Trophoblast cell (in vitro differentiated cells and primary cell): ENCODE measurements at regions not wholly inside any gene's neighbourhood (a gene's known extent, or its start where the extent isn't known, plus 50 kb on each side); places are given as distances from the start of the nearest gene placed in this dataset.

ENCODE experiments used
- DNase-seq, 2 donors: peaks; one replicate each; pipeline ENCODE4 v3.0.0-alpha.2; 2016
- H2AFZ ChIP-seq: 2 replicates; pipeline ENCODE4 v1.6.1; 2013; ENCODE audit warnings: low read length, moderate library complexity, mild to moderate bottlenecking; ENCODE audit not compliant: insufficient read depth, poor library complexity
- H2AK5ac ChIP-seq: 2 replicates; pipeline ENCODE4 v1.6.1; 2013; ENCODE audit warnings: mild to moderate bottlenecking, low read length
- H2BK120ac ChIP-seq: 2 replicates; pipeline ENCODE4 v1.6.1; 2013; ENCODE audit warnings: low read length, mild to moderate bottlenecking, moderate library complexity; ENCODE audit not compliant: insufficient read depth, poor library complexity
- H2BK12ac ChIP-seq: 2 replicates; pipeline ENCODE4 v1.6.1; 2013; ENCODE audit warnings: mild to moderate bottlenecking, low read length, moderate library complexity
- H2BK5ac ChIP-seq: 2 replicates; pipeline ENCODE4 v1.6.1; 2013; ENCODE audit warnings: low read length, low read depth, moderate library complexity, mild to moderate bottlenecking; ENCODE audit not compliant: poor library complexity
- H3K14ac ChIP-seq: 2 replicates; pipeline ENCODE4 v1.6.1; 2013; ENCODE audit warnings: mild to moderate bottlenecking, low read length
- H3K18ac ChIP-seq: 2 replicates; pipeline ENCODE4 v1.6.1; 2013; ENCODE audit warnings: mild to moderate bottlenecking, low read length
- H3K23ac ChIP-seq: 2 replicates; pipeline ENCODE4 v1.6.1; 2013; ENCODE audit warnings: low read length
- H3K27ac ChIP-seq: 2 replicates; pipeline ENCODE4 v1.5.1; 2013; ENCODE audit warnings: low read depth, mild to moderate bottlenecking, inconsistent platforms, low read length, moderate library complexity
- H3K27me3 ChIP-seq: 2 replicates; pipeline ENCODE4 v1.6.1; 2013; ENCODE audit warnings: inconsistent platforms, mild to moderate bottlenecking, low read length, moderate library complexity; ENCODE audit not compliant: insufficient read depth
- H3K36me3 ChIP-seq, 2 experiments: 1 replicate in 1 of 2; 2 replicates in 1 of 2; pipeline ENCODE4 v1.6.1; 2013; ENCODE audit warnings: low read length in 2 of 2, mild to moderate bottlenecking in 2 of 2, moderate library complexity in 1 of 2; ENCODE audit not compliant: insufficient read depth in 2 of 2, control insufficient read depth in 1 of 2
- H3K4ac ChIP-seq: 2 replicates; pipeline ENCODE4 v1.6.1; 2013; ENCODE audit warnings: low read depth, mild to moderate bottlenecking, low read length, moderate library complexity
- H3K4me1 ChIP-seq, 2 experiments: 1 replicate in 1 of 2; 2 replicates in 1 of 2; pipeline ENCODE4 v1.6.1; 2013; ENCODE audit warnings: low read length in 2 of 2, mild to moderate bottlenecking in 2 of 2, moderate library complexity in 1 of 2; ENCODE audit not compliant: insufficient read depth in 2 of 2, control insufficient read depth in 1 of 2
- H3K4me2 ChIP-seq: 2 replicates; pipeline ENCODE4 v1.6.1; 2013; ENCODE audit warnings: inconsistent platforms, mild to moderate bottlenecking, low read length, moderate library complexity
- H3K4me3 ChIP-seq: 2 replicates; pipeline ENCODE4 v1.5.1; 2013; ENCODE audit warnings: mild to moderate bottlenecking, low read depth, low read length, inconsistent platforms
- H3K79me1 ChIP-seq: one replicate; pipeline ENCODE4 v1.6.1; 2013; ENCODE audit warnings: low read length
- H3K79me2 ChIP-seq: 2 replicates; pipeline ENCODE4 v1.6.1; 2013; ENCODE audit warnings: low read length, mild to moderate bottlenecking; ENCODE audit not compliant: control insufficient read depth, insufficient read depth, poor library complexity
- H3K9ac ChIP-seq: 2 replicates; pipeline ENCODE4 v1.6.1; 2013; ENCODE audit warnings: mild to moderate bottlenecking, low read length
- H3K9me3 ChIP-seq: 2 replicates; pipeline ENCODE4 v1.6.1; 2013; ENCODE audit warnings: low read depth, mild to moderate bottlenecking, control low read depth, inconsistent platforms, low read length; ENCODE audit not compliant: insufficient read depth
- H4K12ac ChIP-seq: 2 replicates; pipeline ENCODE4 v1.6.1; 2013; ENCODE audit warnings: low read depth, mild to moderate bottlenecking, low read length, moderate library complexity
- H4K8ac ChIP-seq: 2 replicates; pipeline ENCODE4 v1.6.1; 2013; ENCODE audit warnings: low read depth, mild to moderate bottlenecking, low read length, moderate library complexity
- H4K91ac ChIP-seq: one replicate; pipeline ENCODE4 v1.6.1; 2013; ENCODE audit warnings: low read depth, mild to moderate bottlenecking, low read length, moderate library complexity
- WGBS: extraction: QIAGEN DNeasy Blood & Tissue Kit; methylation state at CpG from one replicate; pipeline ENCODE4 v1.1.7; 2013; ENCODE audit warnings: missing lambda C conversion rate; ENCODE audit not compliant: insufficient read length, insufficient coverage; ENCODE audit errors: extremely low coverage; 5-methylcytosine and 5-hydroxymethylcytosine counted together

- no peak overlapping the region for H2BK120ac ChIP-seq
- H3K27ac ChIP-seq = no peak overlapping the region
- no peak overlapping the region for H3K14ac ChIP-seq
- no peak for DNase-seq
- H2AK5ac ChIP-seq = no peak overlapping the region
- no peaks in the 10 kb centered on the region for H3K79me1 ChIP-seq
- H3K9ac ChIP-seq = no peak overlapping the region
- no peak overlapping the region for H3K4ac ChIP-seq
- no peak overlapping the region for H4K91ac ChIP-seq
- no peak overlapping the region for H3K23ac ChIP-seq
- no peak overlapping the region for H4K12ac ChIP-seq
- H2BK12ac ChIP-seq = no peak overlapping the region
- no peak overlapping the region for H3K4me2 ChIP-seq
- no peaks in the 10 kb centered on the region for H3K79me2 ChIP-seq
- H3K9me3 ChIP-seq = no peaks in the 10 kb centered on the region
- no peaks in the 10 kb centered on the region for H3K36me3 ChIP-seq
- H2BK5ac ChIP-seq = no peak overlapping the region
- H2AFZ ChIP-seq = no peak overlapping the region
- H3K4me1 ChIP-seq = no peaks in the 10 kb centered on the region
- H3K4me3 ChIP-seq = no peak overlapping the region
- no peak overlapping the region for H4K8ac ChIP-seq
- WGBS = no CpG with 5 or more reads among the region's 2 CpGs
- H3K18ac ChIP-seq = no peak overlapping the region
- no peaks in the 10 kb centered on the region for H3K27me3 ChIP-seq
Observed at GRCh38 chr9:22374051-22374450, 72.6 kb upstream of the DMRTA1 start.

GRCh38 chr9:22379272-22379671, 67.4 kb upstream of the DMRTA1 start:
- Histone ChIP-seq H3K4me2 (no peak overlapping the region), H3K4me1 (no peaks in the 10 kb centered on the region), H3K27ac (no peak overlapping the region), H3K4ac (no peak overlapping the region), H3K9me3 (no peaks in the 10 kb centered on the region), H3K9ac (no peak overlapping the region), H2BK5ac (no peak overlapping the region), H3K79me2 (no peaks in the 10 kb centered on the region), H4K12ac (no peak overlapping the region), H4K8ac (no peak overlapping the region), H4K91ac (no peak overlapping the region), H3K4me3 (no peak overlapping the region), H2BK120ac (no peak overlapping the region), H2AFZ (no peak overlapping the region), H3K27me3 (no peaks in the 10 kb centered on the region), H3K14ac (no peak overlapping the region), H3K23ac (no peak overlapping the region), H2AK5ac (no peak overlapping the region), H3K18ac (no peak overlapping the region), H2BK12ac (no peak overlapping the region), H3K79me1 (no peaks in the 10 kb centered on the region), H3K36me3 (no peaks in the 10 kb centered on the region)
- no CpG with 5 or more reads among the region's 5 CpGs for WGBS
- DNase-seq = no peak

GRCh38 chr9:22381170-22381569, 65.5 kb upstream of the DMRTA1 start:
- Histone ChIP-seq H3K9ac (no peak overlapping the region), H4K12ac (no peak overlapping the region), H2BK12ac (no peak overlapping the region), H3K36me3 (no peaks in the 10 kb centered on the region), H3K4me3 (no peak overlapping the region), H3K18ac (no peak overlapping the region), H3K4me1 (no peaks in the 10 kb centered on the region), H2AK5ac (no peak overlapping the region), H2BK120ac (no peak overlapping the region), H3K4me2 (no peak overlapping the region), H3K4ac (no peak overlapping the region), H3K79me1 (no peaks in the 10 kb centered on the region), H4K8ac (no peak overlapping the region), H3K27ac (no peak overlapping the region), H4K91ac (no peak overlapping the region), H2AFZ (no peak overlapping the region), H2BK5ac (no peak overlapping the region), H3K27me3 (no peaks in the 10 kb centered on the region), H3K23ac (no peak overlapping the region), H3K14ac (no peak overlapping the region), H3K9me3 (no peaks in the 10 kb centered on the region), H3K79me2 (no peaks in the 10 kb centered on the region)
- no peak for DNase-seq
- WGBS = no CpG with 5 or more reads among the region's 1 CpG

- Histone ChIP-seq H3K4me3 (no peak overlapping the region), H2BK12ac (no peak overlapping the region)
Observed at GRCh38 chr9:22382331-22382730, 64.3 kb upstream of the DMRTA1 start.

More at GRCh38 chr9:22382331-22382730, 64.3 kb upstream of the DMRTA1 start:
- Histone ChIP-seq H3K18ac (no peak overlapping the region), H3K36me3 (no peaks in the 10 kb centered on the region), H3K4ac (no peak overlapping the region), H2BK120ac (no peak overlapping the region), H3K4me2 (no peak overlapping the region), H4K91ac (no peak overlapping the region), H3K79me1 (no peaks in the 10 kb centered on the region), H3K79me2 (no peaks in the 10 kb centered on the region), H4K12ac (no peak overlapping the region), H3K9ac (no peak overlapping the region), H3K9me3 (no peaks in the 10 kb centered on the region), H3K14ac (no peak overlapping the region), H2AK5ac (no peak overlapping the region), H3K27me3 (no peaks in the 10 kb centered on the region), H3K4me1 (no peaks in the 10 kb centered on the region), H4K8ac (no peak overlapping the region), H2BK5ac (no peak overlapping the region), H2AFZ (no peak overlapping the region), H3K23ac (no peak overlapping the region), H3K27ac (no peak overlapping the region)
- no peak for DNase-seq
- WGBS = no CpG with 5 or more reads among the region's 2 CpGs
